H1 (cell line): ENCODE measurements at regions not wholly inside any gene's neighbourhood (a gene's known extent, or its start where the extent isn't known, plus 50 kb on each side); places are given as distances from the start of the nearest gene placed in this dataset.

Experiments
- CTCF ChIA-PET: fragments of 300-600 bp; sonication (Branson Sonifier 250); formaldehyde crosslinking; loops from one replicate; lab custom pipeline; 2021; ENCODE audit not compliant: partially characterized antibody; lab: Charles Lee
- POLR2A ChIA-PET: fragments of 300-600 bp; sonication (Branson Sonifier 250); formaldehyde crosslinking; loops from one replicate; lab custom pipeline; 2021; ENCODE audit warnings: inconsistent platforms; ENCODE audit not compliant: partially characterized antibody; lab: Charles Lee
- DNase-seq, 2 experiments: peaks; one replicate each; pipeline versions ENCODE4 v3.0.0 to v3.0.0-alpha.2; 2010 to 2022; ENCODE audit warnings: low spot score in 2 of 2, low read depth in 1 of 2, mixed read lengths in 1 of 2
- FAIRE-seq: peaks from 2 replicates; lab custom pipeline; 2011; peaks lifted over from hg19 to GRCh38; lab: Jason Lieb, UNC
- H2AFZ ChIP-seq: 2 replicates; pipeline ENCODE4 v1.8.1; 2012; ENCODE audit warnings: low read length, inconsistent platforms
- H2AK5ac ChIP-seq: 2 replicates; pipeline ENCODE4 v1.6.1; 2013; ENCODE audit warnings: low read depth, low read length
- H2BK120ac ChIP-seq: replicated peaks from 2 replicates; pipeline ENCODE3; 2013; ENCODE audit warnings: low read depth, low read length, inconsistent platforms
- H2BK12ac ChIP-seq: 2 replicates; pipeline ENCODE4 v1.6.1; 2013; ENCODE audit warnings: low read depth, low read length
- H2BK15ac ChIP-seq: 2 replicates; pipeline ENCODE4 v1.6.1; 2013; ENCODE audit warnings: low read length
- H2BK20ac ChIP-seq: 2 replicates; pipeline ENCODE4 v1.6.1; 2013; ENCODE audit warnings: low read length
- H2BK5ac ChIP-seq: 2 replicates; pipeline ENCODE4 v1.6.1; 2013; ENCODE audit warnings: low read depth, low read length
- H3K14ac ChIP-seq: 2 replicates; pipeline ENCODE4 v1.6.1; 2013; ENCODE audit warnings: inconsistent platforms; ENCODE audit not compliant: insufficient read length
- H3K18ac ChIP-seq: 2 replicates; pipeline ENCODE4 v1.6.1; 2013; ENCODE audit warnings: low read length; ENCODE audit errors: extremely low read depth
- H3K23ac ChIP-seq: 2 replicates; pipeline ENCODE4 v1.6.1; 2013; ENCODE audit warnings: inconsistent platforms; ENCODE audit not compliant: insufficient read length
- H3K23me2 ChIP-seq: 2 replicates; pipeline ENCODE4 v1.6.1; 2013; ENCODE audit warnings: low read depth, low read length
- H3K27ac ChIP-seq: 2 replicates; pipeline ENCODE4 v1.6.1; 2011; ENCODE audit warnings: low read depth, low read length, inconsistent platforms
- H3K27me3 ChIP-seq, 4 experiments: replicated peaks in 1 of 4; 1 replicate in 1 of 4; 2 replicates in 3 of 4; pipeline versions ENCODE4 v1.6.1 to v1.8.1; 2011 to 2013; ENCODE audit warnings: low read length in 3 of 4, mild to moderate bottlenecking in 3 of 4, inconsistent platforms in 2 of 4, mixed read lengths in 2 of 4, moderate library complexity in 1 of 4; ENCODE audit not compliant: control insufficient read depth in 3 of 4, insufficient read depth in 3 of 4; ENCODE audit errors: extremely low read depth in 1 of 4
- H3K36me3 ChIP-seq, 4 experiments: 2 replicates each; pipeline versions ENCODE4 v1.6.1 to v1.8.1; 2011 to 2013; ENCODE audit warnings: mild to moderate bottlenecking in 4 of 4, low read length in 3 of 4, moderate library complexity in 2 of 4, control low read depth in 1 of 4, inconsistent platforms in 1 of 4; ENCODE audit not compliant: insufficient read depth in 4 of 4, control insufficient read depth in 2 of 4
- H3K4ac ChIP-seq: replicated peaks from 2 replicates; pipeline ENCODE3; 2013; ENCODE audit warnings: low read length, low read depth, mixed read lengths, inconsistent platforms; ENCODE audit not compliant: insufficient read length
- H3K4me1 ChIP-seq, 4 experiments: replicated peaks in 1 of 4; 1 replicate in 1 of 4; 2 replicates in 3 of 4; pipeline versions ENCODE4 v1.6.1 to v1.8.1; 2011 to 2013; ENCODE audit warnings: low read length in 3 of 4, inconsistent platforms in 2 of 4, mixed read lengths in 1 of 4; ENCODE audit not compliant: insufficient read depth in 4 of 4, control insufficient read depth in 3 of 4
- H3K4me2 ChIP-seq, 2 experiments: 2 replicates each; pipeline versions ENCODE4 v1.6.1 to v1.8.1; 2011 to 2013; ENCODE audit warnings: low read depth in 2 of 2, low read length in 2 of 2, control low read depth in 1 of 2, inconsistent platforms in 1 of 2, mild to moderate bottlenecking in 1 of 2; ENCODE audit not compliant: insufficient read depth in 1 of 2
- H3K4me3 ChIP-seq, 4 experiments: fragments of 200-600, 300-600 bp in 1 of 4; sonication (generic), shearing (Covaris generic), sonication (Bioruptor Twin) in 1 of 4; 2 replicates each; pipeline versions ENCODE4 v1.5.1 to v1.8.1; 2011 to 2016; ENCODE audit warnings: low read length in 4 of 4, low read depth in 3 of 4, control low read depth in 2 of 4, inconsistent platforms in 2 of 4, mild to moderate bottlenecking in 2 of 4, mixed read lengths in 1 of 4, moderate library complexity in 1 of 4; ENCODE audit not compliant: insufficient read depth in 2 of 4; ENCODE audit errors: extremely low read depth in 1 of 4
- H3K56ac ChIP-seq: replicated peaks from 2 replicates; pipeline ENCODE3; 2013; ENCODE audit warnings: low read depth, mild to moderate bottlenecking, mixed read lengths, low read length, inconsistent platforms; ENCODE audit not compliant: insufficient read length
- H3K79me1 ChIP-seq: 2 replicates; pipeline ENCODE4 v1.6.1; 2013; ENCODE audit warnings: low read depth, low read length, control low read depth
- H3K79me2 ChIP-seq, 2 experiments: 2 replicates each; pipeline versions ENCODE4 v1.6.1 to v1.8.1; 2012 to 2013; ENCODE audit warnings: low read length in 2 of 2, mild to moderate bottlenecking in 2 of 2, inconsistent platforms in 1 of 2; ENCODE audit not compliant: insufficient read depth in 2 of 2, control insufficient read depth in 1 of 2
- H3K9ac ChIP-seq, 4 experiments: replicated peaks in 1 of 4; 1 replicate in 1 of 4; 2 replicates in 3 of 4; pipeline versions ENCODE4 v1.6.1 to v1.8.1; 2011 to 2013; ENCODE audit warnings: low read depth in 3 of 4, low read length in 3 of 4, control low read depth in 2 of 4, mild to moderate bottlenecking in 2 of 4, moderate library complexity in 2 of 4, inconsistent platforms in 1 of 4; ENCODE audit errors: extremely low read depth in 1 of 4
- H3K9me3 ChIP-seq, 2 experiments: 2 replicates each; pipeline versions ENCODE4 v1.6.1 to v1.8.1; 2012 to 2013; ENCODE audit warnings: mild to moderate bottlenecking in 2 of 2, moderate library complexity in 2 of 2, control low read depth in 1 of 2, inconsistent platforms in 1 of 2, low read depth in 1 of 2, low read length in 1 of 2, mixed read lengths in 1 of 2; ENCODE audit not compliant: insufficient read depth in 2 of 2
- H4K20me1 ChIP-seq, 2 experiments: replicated peaks in 1 of 2; 2 replicates each; pipeline versions ENCODE3 to v1.8.1; 2011 to 2013; ENCODE audit warnings: inconsistent platforms in 2 of 2, low read length in 2 of 2, mild to moderate bottlenecking in 1 of 2; ENCODE audit not compliant: insufficient read depth in 2 of 2, control insufficient read depth in 1 of 2
- H4K5ac ChIP-seq: 2 replicates; pipeline ENCODE4 v1.6.1; 2013; ENCODE audit warnings: low read length, low read depth, mixed read lengths, inconsistent platforms; ENCODE audit not compliant: insufficient read length
- H4K8ac ChIP-seq: 2 replicates; pipeline ENCODE4 v1.8.0; 2013; ENCODE audit warnings: mild to moderate bottlenecking, moderate library complexity, low read length, inconsistent platforms; ENCODE audit not compliant: insufficient read depth; ENCODE audit errors: extremely low read depth
- H4K91ac ChIP-seq: replicated peaks from 2 replicates; pipeline ENCODE3; 2013; ENCODE audit warnings: low read length, mixed read lengths, inconsistent platforms; ENCODE audit not compliant: insufficient read length
- CBX5 ChIP-seq: fragments of 300-800, 300-1000 bp; sonication (generic); IDR thresholded peaks from 2 replicates; pipeline ENCODE4 v1.7.1; 2016; ENCODE audit warnings: antibody characterized with exemption, low read length, low read depth
- CHD1 ChIP-seq: IDR thresholded peaks from 2 replicates; pipeline ENCODE4 v1.6.1; 2012; ENCODE audit warnings: low read depth, low read length, improper control_type of control experiment
- CREB1 ChIP-seq: IDR thresholded peaks from 2 replicates; pipeline ENCODE4 v1.6.1; 2012; ENCODE audit warnings: inconsistent platforms
- CTBP2 ChIP-seq: IDR thresholded peaks from 2 replicates; pipeline ENCODE4 v1.7.0; 2011; ENCODE audit warnings: borderline replicate concordance, mild to moderate bottlenecking, moderate library complexity, mixed read lengths, low read length; ENCODE audit not compliant: insufficient read depth, insufficient read length
- EGR1 ChIP-seq: IDR thresholded peaks from 2 replicates; pipeline ENCODE4 v1.6.1; 2011; ENCODE audit warnings: low read depth, low read length, borderline replicate concordance
- EP300 ChIP-seq, 2 experiments: IDR thresholded peaks; 1 replicate in 1 of 2; 2 replicates in 1 of 2; pipeline ENCODE4 v1.6.1; 2011 to 2012; ENCODE audit warnings: low read depth in 2 of 2, low read length in 2 of 2, mild to moderate bottlenecking in 2 of 2, borderline replicate concordance in 1 of 2, inconsistent platforms in 1 of 2, moderate library complexity in 1 of 2
- HDAC6 ChIP-seq: IDR thresholded peaks from one replicate; pipeline ENCODE4 v1.7.1; 2012; ENCODE audit warnings: low read depth, mild to moderate bottlenecking, inconsistent platforms, low read length, moderate library complexity
- JUN ChIP-seq: IDR thresholded peaks from 2 replicates; pipeline ENCODE4 v1.6.1; 2011; ENCODE audit warnings: low read depth, mild to moderate bottlenecking, improper control_type of control experiment, low read length
- KDM1A ChIP-seq: fragments of 200-600, 300-600 bp; sonication (generic); IDR thresholded peaks from 2 replicates; pipeline ENCODE4 v1.7.1; 2016; ENCODE audit warnings: mild to moderate bottlenecking, low read length, borderline replicate concordance
- KDM5A ChIP-seq: fragments of 200-600 bp; IDR thresholded peaks from 2 replicates; pipeline ENCODE4 v1.7.1; 2012; ENCODE audit warnings: mild to moderate bottlenecking, low read length, inconsistent platforms, mixed read lengths
- POLR2A ChIP-seq, 2 experiments: IDR thresholded peaks; 1 replicate in 1 of 2; 2 replicates in 1 of 2; pipeline ENCODE4 v1.6.1; 2011; ENCODE audit warnings: low read depth in 2 of 2, low read length in 2 of 2, mild to moderate bottlenecking in 2 of 2; ENCODE audit errors: control extremely low read depth in 1 of 2
- RBBP5 ChIP-seq: IDR thresholded peaks from 2 replicates; pipeline ENCODE4 v1.7.1; 2012; ENCODE audit warnings: low read depth, mild to moderate bottlenecking, inconsistent platforms, low read length, moderate library complexity, borderline replicate concordance
- SP1 ChIP-seq: IDR thresholded peaks from 2 replicates; pipeline ENCODE4 v1.6.1; 2011; ENCODE audit warnings: low read depth, low read length
- SP2 ChIP-seq: IDR thresholded peaks from 2 replicates; pipeline ENCODE4 v1.6.1; 2012; ENCODE audit warnings: mild to moderate bottlenecking, low read length, inconsistent platforms
- TAF1 ChIP-seq: IDR thresholded peaks from 2 replicates; pipeline ENCODE4 v1.6.1; 2011; ENCODE audit warnings: mild to moderate bottlenecking, low read depth, low read length
- TAF7 ChIP-seq: optimal IDR thresholded peaks from 2 replicates; pipeline ENCODE3; 2011; ENCODE audit warnings: low read depth, mild to moderate bottlenecking, inconsistent platforms, low read length, moderate library complexity, borderline replicate concordance
- WGBS, 2 experiments: shearing (Covaris generic) in 1 of 2; methylation state at CpG; one replicate each; pipeline versions ENCODE4 v1.1.6 to v1.1.7; 2013 to 2015; ENCODE audit warnings: low lambda C conversion rate in 2 of 2, mixed read lengths in 2 of 2, inconsistent platforms in 1 of 2, low coverage in 1 of 2, missing lambda C conversion rate in 1 of 2; ENCODE audit not compliant: insufficient replicate concordance in 2 of 2, insufficient coverage in 1 of 2, insufficient read length in 1 of 2; ENCODE audit errors: extremely low coverage in 1 of 2, missing lambda C conversion rate in 1 of 2; 5-methylcytosine and 5-hydroxymethylcytosine counted together

DNA sequence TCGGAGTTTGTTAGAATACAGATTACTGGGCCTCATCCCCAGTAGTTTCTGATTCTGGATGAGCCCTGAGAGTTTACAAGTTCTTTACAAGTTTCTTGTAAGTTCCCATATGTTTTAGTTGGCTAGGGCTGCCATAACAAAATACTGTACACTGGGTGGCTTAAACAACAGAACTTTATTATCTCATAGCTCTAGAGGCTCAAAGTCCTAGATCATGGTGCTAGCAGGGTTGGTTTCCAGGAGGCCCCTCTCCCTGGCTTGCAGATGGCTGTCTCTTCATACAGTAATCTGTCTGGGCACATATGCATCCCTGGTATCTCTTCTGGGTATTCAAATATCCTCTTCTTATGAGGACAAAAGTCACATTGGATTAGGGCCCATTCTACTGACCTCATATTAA, 167.2 kb downstream of the KLF5 start:
- Histone ChIP-seq H3K36me3 (no peaks in the 10 kb centered on the region), H2BK120ac (no peak overlapping the region), H2BK5ac (no peak overlapping the region), H3K23me2 (no peaks in the 10 kb centered on the region), H3K56ac (no peak overlapping the region), H2AK5ac (no peak overlapping the region), H3K9me3 (no peaks in the 10 kb centered on the region), H3K4me2 (no peak overlapping the region), H3K27me3 (no peaks in the 10 kb centered on the region; a peak in 1 of 7 replicates), H3K23ac (no peak overlapping the region), H4K91ac (no peak overlapping the region), H3K79me1 (no peaks in the 10 kb centered on the region), H3K79me2 (no peaks in the 10 kb centered on the region), H4K8ac (no peak overlapping the region), H2BK15ac (no peak overlapping the region), H3K4me1 (peaks cover 0 to 4% (median 1%) of the 10 kb centered on the region in 4 experiments; a peak in 1 of 7 replicates), H2BK12ac (no peak overlapping the region), H3K18ac (no peak overlapping the region), H2BK20ac (no peak overlapping the region), H3K4ac (no peak overlapping the region), H3K14ac (no peak overlapping the region), H3K9ac (no peak overlapping the region), H4K5ac (no peak overlapping the region), H4K20me1 (no peaks in the 10 kb centered on the region), H3K4me3 (no peak overlapping the region), H3K27ac (no peak overlapping the region), H2AFZ (no peak overlapping the region)
- TF ChIP-seq HDAC6 (no peak), CTBP2 (no peak), JUN (no peak), POLR2A (IDR thresholded peaks at IDR 0.05; ENCODE audit: control extremely low read depth in 1 of 2, low read depth in 2 of 2, low read length in 2 of 2) (no peak), EP300 (IDR thresholded peaks at IDR 0.05; ENCODE audit: borderline replicate concordance in 1 of 2, low read depth in 2 of 2, low read length in 2 of 2) (no peak), KDM1A (no peak), CREB1 (no peak), SP2 (no peak), RBBP5 (no peak), SP1 (no peak), TAF1 (no peak), CHD1 (no peak), EGR1 (no peak), CBX5 (no peak), KDM5A (no peak), TAF7 (no peak)
- 90% methylated on average over 1 of the region's 1 CpG; no CpG with 5 or more reads in 1 of the 2 experiments for WGBS, 2 experiments
- DNase-seq (no peak), FAIRE-seq (no peak)
- ChIA-PET POLR2A (no interaction called here), CTCF (interaction anchor here (0.6 kb wide), 1 partner anchor 17 kb away, joined by 3 read pairs; no protein-coding TSS in a partner anchor)
